ENCODE measurements at regions not wholly inside any gene's neighbourhood (a gene's known extent, or its start where the extent isn't known, plus 50 kb on each side); places are given as distances from the start of the nearest gene placed in this dataset.
"Not testable (repeated sequence)": the region's sequence is repeated elsewhere in the genome, so short reads cannot be mapped to it uniquely, and the experiment has no call there.

GRCh38 chr7:4575254-4575653 is 106.8 kb upstream of the FOXK1 start:
- H3K36me3 ChIP-seq (ENCODE audit: control insufficient read depth in 1 of 2, insufficient read depth in 2 of 2, low read length in 2 of 2) = no peaks in the 10 kb centered on the region
- H3K4me3 ChIP-seq (ENCODE audit: low read depth in 1 of 2, low read length in 2 of 2) = no peak overlapping the region
- no peaks in the 10 kb centered on the region for H3K4me1 ChIP-seq (ENCODE audit: control insufficient read depth in 1 of 2, insufficient read depth in 2 of 2, low read length in 2 of 2)
- no peaks in the 10 kb centered on the region for H3K27me3 ChIP-seq (ENCODE audit: low read depth, low read length)
- no peaks in the 10 kb centered on the region for H3K9me3 ChIP-seq (ENCODE audit: control insufficient read depth in 1 of 2, low read length in 2 of 2)
- H3K27ac ChIP-seq (ENCODE audit: low read length) = no peak overlapping the region

GRCh38 chr7:4602905-4603842 is 78.9 kb upstream of the FOXK1 start:
- Histone ChIP-seq H3K9me3 (ENCODE audit: control insufficient read depth in 1 of 2, low read length in 2 of 2) (no peaks in the 10 kb centered on the region), H3K27ac (ENCODE audit: low read length) (no peak overlapping the region), H3K36me3 (ENCODE audit: control insufficient read depth in 1 of 2, insufficient read depth in 2 of 2, low read length in 2 of 2) (no peaks in the 10 kb centered on the region), H3K4me3 (ENCODE audit: low read depth in 1 of 2, low read length in 2 of 2) (no peak overlapping the region), H3K27me3 (ENCODE audit: low read depth, low read length) (no peaks in the 10 kb centered on the region), H3K4me1 (ENCODE audit: control insufficient read depth in 1 of 2, insufficient read depth in 2 of 2, low read length in 2 of 2) (no peaks in the 10 kb centered on the region)

GRCh38 chr7:4603843-4604231 is 78.3 kb upstream of the FOXK1 start:
- Histone ChIP-seq H3K27me3 (ENCODE audit: low read depth, low read length) (no peaks in the 10 kb centered on the region), H3K4me3 (ENCODE audit: low read depth in 1 of 2, low read length in 2 of 2) (no peak overlapping the region), H3K9me3 (ENCODE audit: control insufficient read depth in 1 of 2, low read length in 2 of 2) (no peaks in the 10 kb centered on the region), H3K27ac (ENCODE audit: low read length) (no peak overlapping the region), H3K4me1 (ENCODE audit: control insufficient read depth in 1 of 2, insufficient read depth in 2 of 2, low read length in 2 of 2) (no peaks in the 10 kb centered on the region), H3K36me3 (ENCODE audit: control insufficient read depth in 1 of 2, insufficient read depth in 2 of 2, low read length in 2 of 2) (no peaks in the 10 kb centered on the region)

- no peaks in the 10 kb centered on the region for H3K27me3 ChIP-seq (ENCODE audit: low read depth, low read length)
- H3K9me3 ChIP-seq (ENCODE audit: control insufficient read depth in 1 of 2, low read length in 2 of 2) = no peaks in the 10 kb centered on the region
- no peaks in the 10 kb centered on the region for H3K36me3 ChIP-seq (ENCODE audit: control insufficient read depth in 1 of 2, insufficient read depth in 2 of 2, low read length in 2 of 2)
- H3K4me1 ChIP-seq (ENCODE audit: control insufficient read depth in 1 of 2, insufficient read depth in 2 of 2, low read length in 2 of 2) = no peaks in the 10 kb centered on the region
- H3K4me3 ChIP-seq (ENCODE audit: low read depth in 1 of 2, low read length in 2 of 2) = no peak overlapping the region
- H3K27ac ChIP-seq (ENCODE audit: low read length) = no peak overlapping the region
Observed at GRCh38 chr7:4604456-4604940, 77.6 kb upstream of the FOXK1 start.

- H3K4me3 ChIP-seq (ENCODE audit: low read depth in 1 of 2, low read length in 2 of 2) = no peak overlapping the region
Observed at GRCh38 chr7:4606797-4607196, 75.3 kb upstream of the FOXK1 start.

GRCh38 chr7:4607311-4607729 is 74.8 kb upstream of the FOXK1 start:
- Histone ChIP-seq H3K4me3 (ENCODE audit: low read depth in 1 of 2, low read length in 2 of 2) (no peak overlapping the region), H3K9me3 (ENCODE audit: control insufficient read depth in 1 of 2, low read length in 2 of 2) (no peaks in the 10 kb centered on the region), H3K4me1 (ENCODE audit: control insufficient read depth in 1 of 2, insufficient read depth in 2 of 2, low read length in 2 of 2) (no peaks in the 10 kb centered on the region), H3K27me3 (ENCODE audit: low read depth, low read length) (no peaks in the 10 kb centered on the region), H3K27ac (ENCODE audit: low read length) (no peak overlapping the region), H3K36me3 (ENCODE audit: control insufficient read depth in 1 of 2, insufficient read depth in 2 of 2, low read length in 2 of 2) (no peaks in the 10 kb centered on the region)

More at GRCh38 chr7:4606797-4607196, 75.3 kb upstream of the FOXK1 start:
- Histone ChIP-seq H3K27ac (ENCODE audit: low read length) (no peak overlapping the region), H3K9me3 (ENCODE audit: control insufficient read depth in 1 of 2, low read length in 2 of 2) (no peaks in the 10 kb centered on the region), H3K36me3 (ENCODE audit: control insufficient read depth in 1 of 2, insufficient read depth in 2 of 2, low read length in 2 of 2) (no peaks in the 10 kb centered on the region), H3K4me1 (ENCODE audit: control insufficient read depth in 1 of 2, insufficient read depth in 2 of 2, low read length in 2 of 2) (no peaks in the 10 kb centered on the region), H3K27me3 (ENCODE audit: low read depth, low read length) (no peaks in the 10 kb centered on the region)

- not testable (repeated sequence) for H3K4me3 ChIP-seq (ENCODE audit: low read depth in 1 of 2, low read length in 2 of 2); H3K27me3 ChIP-seq (ENCODE audit: low read depth, low read length); H3K36me3 ChIP-seq (ENCODE audit: control insufficient read depth in 1 of 2, insufficient read depth in 2 of 2, low read length in 2 of 2); H3K9me3 ChIP-seq (ENCODE audit: control insufficient read depth in 1 of 2, low read length in 2 of 2); H3K27ac ChIP-seq (ENCODE audit: low read length); H3K4me1 ChIP-seq (ENCODE audit: control insufficient read depth in 1 of 2, insufficient read depth in 2 of 2, low read length in 2 of 2)
Observed at GRCh38 chr7:4609576-4609975, 72.5 kb upstream of the FOXK1 start.

- no peaks in the 10 kb centered on the region for H3K9me3 ChIP-seq (ENCODE audit: control insufficient read depth in 1 of 2, low read length in 2 of 2)
- no peaks in the 10 kb centered on the region for H3K36me3 ChIP-seq (ENCODE audit: control insufficient read depth in 1 of 2, insufficient read depth in 2 of 2, low read length in 2 of 2)
- H3K27me3 ChIP-seq (ENCODE audit: low read depth, low read length) = no peaks in the 10 kb centered on the region
- no peak overlapping the region for H3K27ac ChIP-seq (ENCODE audit: low read length)
- H3K4me3 ChIP-seq (ENCODE audit: low read depth in 1 of 2, low read length in 2 of 2) = no peak overlapping the region
- H3K4me1 ChIP-seq (ENCODE audit: control insufficient read depth in 1 of 2, insufficient read depth in 2 of 2, low read length in 2 of 2) = peaks cover 0 to 4% of the 10 kb centered on the region in 2 donors
Observed at GRCh38 chr7:4610768-4611467, 71.2 kb upstream of the FOXK1 start.

- peaks cover 0 to 4% of the 10 kb centered on the region in 2 donors for H3K4me1 ChIP-seq (ENCODE audit: control insufficient read depth in 1 of 2, insufficient read depth in 2 of 2, low read length in 2 of 2)
- no peak overlapping the region for H3K27ac ChIP-seq (ENCODE audit: low read length)
- no peaks in the 10 kb centered on the region for H3K9me3 ChIP-seq (ENCODE audit: control insufficient read depth in 1 of 2, low read length in 2 of 2)
- H3K4me3 ChIP-seq (ENCODE audit: low read depth in 1 of 2, low read length in 2 of 2) = no peak overlapping the region
- no peaks in the 10 kb centered on the region for H3K36me3 ChIP-seq (ENCODE audit: control insufficient read depth in 1 of 2, insufficient read depth in 2 of 2, low read length in 2 of 2)
- no peaks in the 10 kb centered on the region for H3K27me3 ChIP-seq (ENCODE audit: low read depth, low read length)
Observed at GRCh38 chr7:4612237-4612636, 69.9 kb upstream of the FOXK1 start.

GRCh38 chr7:4612939-4613841 is 68.9 kb upstream of the FOXK1 start:
- H3K27ac ChIP-seq (ENCODE audit: low read length) = no peak overlapping the region
- H3K27me3 ChIP-seq (ENCODE audit: low read depth, low read length) = no peaks in the 10 kb centered on the region
- peaks cover 0 to 4% of the 10 kb centered on the region in 2 donors for H3K4me1 ChIP-seq (ENCODE audit: control insufficient read depth in 1 of 2, insufficient read depth in 2 of 2, low read length in 2 of 2)
- H3K9me3 ChIP-seq (ENCODE audit: control insufficient read depth in 1 of 2, low read length in 2 of 2) = no peaks in the 10 kb centered on the region
- peak overlapping the region; percentile 41 to 47 for H3K4me3 ChIP-seq (ENCODE audit: low read depth in 1 of 2, low read length in 2 of 2)
- no peaks in the 10 kb centered on the region for H3K36me3 ChIP-seq (ENCODE audit: control insufficient read depth in 1 of 2, insufficient read depth in 2 of 2, low read length in 2 of 2)
